T47D (cell line): ENCODE measurements at regions not wholly inside any gene's neighbourhood (a gene's known extent, or its start where the extent isn't known, plus 50 kb on each side); places are given as distances from the start of the nearest gene placed in this dataset.
"Not testable (repeated sequence)": the region's sequence is repeated elsewhere in the genome, so short reads cannot be mapped to it uniquely, and the experiment has no call there.

Experiments used
- DNase-seq, 2 experiments: peaks; one replicate each; pipeline versions ENCODE4 v3.0.0 to v3.0.0-alpha.2; 2011 to 2012; ENCODE audit warnings: low read depth in 1 of 2, low spot score in 1 of 2
- JUND ChIP-seq: IDR thresholded peaks from 2 replicates; pipeline ENCODE4 v1.6.1; 2012; ENCODE audit warnings: low read depth
- in situ Hi-C: cut with HindIII; loops from 2 replicates; pipeline ENCODE4 v1.10.0; 2016; ENCODE audit warnings: low sequenced_read_pairs, low pct_unique_long_range_greater_than_20kb

GRCh38 chr5:25435882-25436281 is 791.1 kb upstream of the CDH10 start:
- no peak for DNase-seq
- in situ Hi-C loops, result no loop called here
- TF ChIP-seq JUND, result no peak

DNA sequence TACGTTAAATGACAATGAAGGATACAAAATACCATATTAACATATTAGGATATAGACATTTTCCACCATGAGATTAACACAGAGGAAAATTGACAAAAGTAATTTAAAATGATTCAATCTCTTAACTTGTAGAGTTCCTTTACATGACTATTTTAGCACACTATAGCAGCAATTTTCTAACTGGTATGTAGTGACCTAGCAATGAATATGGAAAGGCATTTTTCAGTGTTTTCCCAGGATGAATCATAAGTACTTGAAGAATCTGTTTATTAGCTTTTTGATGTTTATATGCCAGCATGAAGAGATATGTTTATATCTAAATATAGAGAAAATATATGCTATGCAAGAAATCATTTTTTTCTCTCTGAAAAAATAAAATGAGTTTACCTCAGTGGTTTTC is 782.5 kb upstream of the CDH10 start:
- no peak for DNase-seq
- in situ Hi-C loops, result no loop called here
- TF ChIP-seq JUND, result no peak

DNA sequence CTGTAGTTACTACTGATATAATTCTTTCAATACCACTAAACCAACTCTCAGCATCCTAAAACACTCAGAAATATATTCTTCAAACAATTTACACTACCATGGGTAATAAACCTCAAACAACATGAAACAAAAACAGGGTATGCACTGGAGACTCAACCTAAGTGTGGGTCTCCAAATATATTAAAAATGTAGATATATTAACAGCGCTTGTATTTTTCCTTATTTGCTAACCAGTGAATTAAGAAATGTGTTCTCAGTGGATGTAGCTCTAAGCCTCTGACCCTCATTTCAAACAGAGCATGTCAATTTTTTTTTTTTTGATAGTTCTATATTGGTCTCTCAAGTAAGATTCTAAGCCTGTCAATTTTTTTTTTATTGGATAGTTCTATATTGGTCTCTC is 778.5 kb upstream of the CDH10 start:
- TF ChIP-seq JUND, result no peak
- DNase-seq, result no peak
- in situ Hi-C loops, result no loop called here

DNA sequence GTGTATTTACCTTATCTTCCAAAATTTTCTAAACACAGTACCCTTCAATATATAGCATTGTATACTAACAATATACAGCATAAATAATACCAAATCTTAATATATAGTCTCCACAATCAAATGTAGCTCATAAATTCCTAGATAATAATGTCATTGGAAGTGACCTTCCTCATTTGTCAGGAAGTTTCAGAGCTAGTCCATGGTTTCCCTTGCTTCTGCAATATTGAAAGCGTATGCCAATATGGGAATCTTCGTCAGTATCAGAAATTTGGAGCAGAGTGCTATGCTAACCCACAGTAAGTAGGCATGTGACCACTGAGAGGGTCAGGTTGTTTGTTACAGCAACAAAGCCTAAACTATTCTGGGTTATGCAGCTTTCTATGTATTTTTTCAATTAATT is 774.9 kb upstream of the CDH10 start:
- in situ Hi-C loops, result no loop called here
- no peak for DNase-seq
- TF ChIP-seq JUND, result no peak

- TF ChIP-seq JUND, result no peak
- in situ Hi-C loops, result no loop called here
- no peak for DNase-seq
Observed at GRCh38 chr5:25418978-25419377, 774.2 kb upstream of the CDH10 start.

DNA sequence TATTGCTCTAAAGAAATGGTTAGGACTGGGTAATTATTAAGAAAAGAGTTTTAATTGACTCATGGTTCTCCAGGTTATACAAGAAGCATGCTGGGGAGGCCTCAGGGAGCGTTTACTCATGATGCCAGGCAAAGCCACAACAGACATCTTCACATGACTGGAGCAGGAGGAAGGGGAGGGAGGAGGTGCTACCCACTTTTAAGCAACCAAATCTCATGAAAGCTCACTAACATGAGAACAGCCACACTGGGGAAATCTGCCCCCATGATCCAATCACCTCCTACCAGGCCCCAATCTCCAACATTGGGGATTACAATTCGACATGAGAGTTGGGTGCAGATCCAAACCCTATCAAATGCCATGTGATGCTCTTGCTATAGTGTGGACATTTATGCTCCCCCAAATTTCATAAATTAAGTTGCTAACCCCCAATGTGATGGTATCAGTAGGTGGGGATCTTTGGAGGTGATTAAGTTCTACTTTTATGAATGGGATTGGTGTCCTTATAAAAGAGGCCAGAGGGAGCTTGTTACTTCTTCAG is 773.6 kb upstream of the CDH10 start:
- no peak for TF ChIP-seq JUND
- in situ Hi-C loops, result no loop called here
- DNase-seq, result no peak

DNA sequence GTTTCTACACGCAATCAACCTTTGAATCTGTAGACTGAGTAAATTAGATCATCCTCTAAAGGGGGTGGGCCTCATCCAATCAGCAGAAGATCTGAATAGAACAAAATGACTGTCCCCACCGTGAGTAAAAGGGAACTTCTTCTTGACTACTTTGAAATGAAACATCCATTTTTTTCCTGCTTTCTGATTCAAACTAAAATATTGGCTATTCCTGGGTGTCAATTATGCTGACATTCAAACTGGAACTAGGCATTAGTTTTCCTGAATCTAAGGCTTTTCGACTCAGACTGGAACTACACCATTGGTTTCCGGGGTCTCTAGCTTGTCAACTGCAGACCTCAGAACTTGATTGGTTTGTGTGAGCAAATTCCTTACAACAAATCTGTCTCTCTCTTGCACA is 772.2 kb upstream of the CDH10 start:
- DNase-seq, result no peak
- in situ Hi-C loops, result no loop called here
- TF ChIP-seq JUND, result no peak

DNA sequence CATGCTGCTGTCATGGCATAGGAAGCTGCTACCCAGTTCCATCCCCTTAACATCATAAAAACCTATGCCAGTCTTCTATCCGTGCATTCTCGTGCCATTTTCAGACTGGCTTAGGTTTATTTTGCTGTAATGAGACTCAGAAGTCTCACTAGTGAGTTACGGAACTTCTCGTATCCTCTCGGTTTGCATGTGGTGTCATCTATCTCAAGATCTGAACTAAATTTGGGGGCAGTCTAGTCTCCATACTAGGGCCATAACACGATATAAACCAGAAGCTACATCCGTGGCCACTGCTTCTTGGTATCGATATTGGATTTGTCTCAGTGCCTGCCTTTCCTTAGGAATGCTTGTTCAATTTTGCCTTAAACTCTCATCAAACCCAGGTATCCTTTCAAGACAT is 771.2 kb upstream of the CDH10 start:
- no peak for DNase-seq

DNA sequence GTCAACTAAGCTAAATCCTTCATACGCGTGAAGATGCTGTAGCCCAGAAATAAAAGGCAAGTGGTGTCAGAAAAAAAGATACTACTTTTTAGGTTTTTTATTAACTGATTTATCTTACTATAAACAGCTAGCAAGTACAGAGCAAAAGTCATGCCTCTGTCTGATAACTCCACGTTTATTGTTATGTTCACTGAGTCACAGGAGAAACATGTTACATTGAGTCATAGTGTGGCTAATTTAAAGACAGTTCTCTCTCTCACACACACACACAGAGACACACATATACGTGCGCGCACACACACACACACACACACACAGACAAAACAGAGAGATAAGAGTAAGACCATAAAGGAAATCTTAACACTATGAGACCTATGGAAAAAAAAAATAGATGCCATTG is 770.0 kb upstream of the CDH10 start:
- in situ Hi-C loops, result no loop called here
- no peak for DNase-seq

More for the DNA sequence above, 771.2 kb upstream of the CDH10 start:
- no peak for TF ChIP-seq JUND
- in situ Hi-C loops, result no loop called here

DNA sequence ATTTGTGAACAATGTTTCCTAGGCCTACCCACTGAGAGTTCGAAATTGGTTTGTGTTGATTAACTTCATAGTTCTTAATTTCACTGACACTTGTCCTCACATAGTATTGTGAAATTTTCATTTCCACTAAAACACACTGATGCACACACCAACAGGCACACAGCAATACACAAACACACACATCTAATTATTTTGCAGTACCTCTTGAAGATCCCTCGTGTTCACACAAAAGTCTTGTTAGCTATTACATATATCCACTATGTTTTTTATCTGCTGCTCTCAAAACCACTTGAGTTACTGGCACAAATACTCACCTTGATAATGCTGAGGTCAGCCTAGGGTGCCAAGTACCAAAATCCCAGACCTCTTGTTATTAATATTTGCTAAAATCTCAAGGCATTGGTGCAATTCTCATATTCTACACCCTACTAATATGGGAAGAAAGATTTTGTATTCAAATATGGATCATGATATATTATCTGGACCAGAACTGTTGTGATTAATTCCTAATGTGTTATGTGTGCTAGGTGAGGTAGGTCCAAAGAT is 767.4 kb upstream of the CDH10 start:
- in situ Hi-C loops, result no loop called here
- DNase-seq, result no peak
- no peak for TF ChIP-seq JUND

More for the DNA sequence above, 770.0 kb upstream of the CDH10 start:
- no peak for TF ChIP-seq JUND

GRCh38 chr5:25407365-25407764 is 762.6 kb upstream of the CDH10 start:
- in situ Hi-C loops, DNase-seq: not testable (repeated sequence)

- no peak for DNase-seq
- in situ Hi-C loops, result no loop called here
- no peak for TF ChIP-seq JUND
Observed at GRCh38 chr5:25405850-25406249, 761.1 kb upstream of the CDH10 start.

- TF ChIP-seq JUND, result no peak
- no peak for DNase-seq
- in situ Hi-C loops, result no loop called here
Observed at GRCh38 chr5:25399878-25400480, 755.2 kb upstream of the CDH10 start.

DNA sequence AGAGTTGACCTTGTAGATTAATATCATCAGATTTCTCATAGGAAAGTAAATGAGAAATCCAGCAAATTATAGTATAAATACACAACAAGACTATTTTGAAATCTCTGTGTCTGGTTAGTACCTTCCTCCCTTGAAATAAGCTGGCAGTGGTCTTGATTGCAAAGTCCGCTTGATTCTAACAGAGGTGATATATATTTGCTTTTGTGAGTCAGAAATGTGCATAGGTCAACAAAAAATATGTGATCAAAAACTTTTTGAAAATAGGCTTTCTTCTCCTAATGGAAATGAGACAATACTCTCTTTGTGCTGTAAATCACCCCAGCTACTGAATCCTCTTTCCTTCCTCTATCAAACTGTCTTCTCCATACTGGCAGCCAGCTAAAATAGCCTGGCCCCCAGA is 749.2 kb upstream of the CDH10 start:
- in situ Hi-C loops, result no loop called here
- no peak for TF ChIP-seq JUND
- no peak for DNase-seq
